ENCODE measurements at regions not wholly inside any gene's neighbourhood (a gene's known extent, or its start where the extent isn't known, plus 50 kb on each side); places are given as distances from the start of the nearest gene placed in this dataset.

GRCh38 chr2:120468136-120468535 lies 122.2 kb downstream of the INHBB start:
- Histone ChIP-seq H3K9me3 (no peaks in the 10 kb centered on the region), H3K27ac (no peak overlapping the region), H3K4me1 (replicated peaks) (peaks cover 5% of the 10 kb centered on the region), H3K27me3 (replicated peaks; ENCODE audit: insufficient read depth) (no peaks in the 10 kb centered on the region), H3K4me3 (no peak overlapping the region), H3K36me3 (no peaks in the 10 kb centered on the region)
- DNase-seq (ENCODE audit: low spot score), result no peak
- 94% methylated on average over 6 of the region's 6 CpGs for WGBS
- no peak for TF ChIP-seq POLR2AphosphoS5 (IDR thresholded peaks at IDR 0.05)
- TF ChIP-seq POLR2A (IDR thresholded peaks at IDR 0.05), result no peak
- TF ChIP-seq CTCF (IDR thresholded peaks at IDR 0.05), result no peak
- intact Hi-C loops (cut with DNase I), result loop anchor here (2.0 kb wide), 1 partner anchor 73 kb away; no protein-coding TSS in a partner anchor

- Histone ChIP-seq H3K4me3 (no peak overlapping the region), H3K27ac (peak overlapping the region; percentile 84 to 87), H3K9me3 (no peaks in the 10 kb centered on the region), H3K27me3 (replicated peaks; ENCODE audit: insufficient read depth) (no peaks in the 10 kb centered on the region), H3K36me3 (no peaks in the 10 kb centered on the region), H3K4me1 (replicated peaks) (peaks cover 13% of the 10 kb centered on the region)
- intact Hi-C loops (cut with DNase I), result loop anchor here (2.0 kb wide), 1 partner anchor 71 kb away; no protein-coding TSS in a partner anchor
- TF ChIP-seq CTCF (IDR thresholded peaks at IDR 0.05) (no peak), POLR2AphosphoS5 (IDR thresholded peaks at IDR 0.05) (no peak), POLR2A (IDR thresholded peaks at IDR 0.05) (no peak)
- WGBS, result 56% methylated on average over 2 of the region's 2 CpGs
- DNase-seq (ENCODE audit: low spot score), result no peak
Observed at GRCh38 chr2:120469426-120469825, 123.5 kb downstream of the INHBB start.

GRCh38 chr2:120470041-120470965 lies 124.4 kb downstream of the INHBB start:
- DNase-seq (ENCODE audit: low spot score), result peak; percentile 94
- Histone ChIP-seq H3K4me1 (replicated peaks) (peaks cover 13% of the 10 kb centered on the region), H3K9me3 (no peaks in the 10 kb centered on the region), H3K4me3 (no peak overlapping the region), H3K27ac (peak overlapping the region; percentile 84 to 87), H3K36me3 (no peaks in the 10 kb centered on the region), H3K27me3 (replicated peaks; ENCODE audit: insufficient read depth) (no peaks in the 10 kb centered on the region)
- WGBS, result 22% methylated on average over 14 of the region's 14 CpGs
- TF ChIP-seq POLR2AphosphoS5 (IDR thresholded peaks at IDR 0.05) (peak; percentile 88), POLR2A (IDR thresholded peaks at IDR 0.05) (no peak), CTCF (IDR thresholded peaks at IDR 0.05) (peak in 1 of 4 experiments; percentile 8)
- intact Hi-C loops (cut with DNase I), result no loop called here

- H3K27me3 ChIP-seq (replicated peaks; ENCODE audit: insufficient read depth), result no peaks in the 10 kb centered on the region
- intact Hi-C loops (cut with DNase I), result no loop called here
- TF ChIP-seq POLR2AphosphoS5 (IDR thresholded peaks at IDR 0.05) (no peak), CTCF (IDR thresholded peaks at IDR 0.05) (no peak), POLR2A (IDR thresholded peaks at IDR 0.05) (no peak)
- H3K4me1 ChIP-seq (replicated peaks), result peaks cover 13% of the 10 kb centered on the region
- H3K4me3 ChIP-seq, result no peak overlapping the region
- peak overlapping the region; percentile 84 to 87 for H3K27ac ChIP-seq
- no peak for DNase-seq (ENCODE audit: low spot score)
- no peaks in the 10 kb centered on the region for H3K9me3 ChIP-seq
- H3K36me3 ChIP-seq, result no peaks in the 10 kb centered on the region
- 85% methylated on average over 5 of the region's 5 CpGs for WGBS
Observed at GRCh38 chr2:120471166-120471565, 125.2 kb downstream of the INHBB start.
